ENCODE measurements at regions not wholly inside any gene's neighbourhood (a gene's known extent, or its start where the extent isn't known, plus 50 kb on each side); places are given as distances from the start of the nearest gene placed in this dataset.

DNA sequence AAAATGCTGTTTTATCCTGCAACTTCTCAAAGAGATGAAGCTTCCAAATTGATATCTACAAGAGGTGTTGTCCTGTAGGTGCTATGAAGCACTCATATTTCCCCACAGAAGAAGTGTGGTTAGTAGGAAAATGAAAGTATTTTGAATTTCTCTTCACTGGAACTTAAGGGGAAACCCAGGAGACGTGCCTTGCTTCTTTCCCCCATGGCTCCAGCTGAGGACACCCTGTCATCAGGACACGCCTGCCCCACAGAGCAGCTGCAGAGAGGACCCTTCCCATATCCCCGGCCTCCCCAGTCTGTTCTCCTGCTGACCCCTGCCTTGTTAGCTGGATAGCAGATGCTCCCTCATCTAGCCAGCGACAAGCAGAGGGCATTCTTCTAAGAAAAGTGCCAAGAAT, 371.3 kb downstream of the COG6 start:
- TF ChIP-seq, protein P1, sequence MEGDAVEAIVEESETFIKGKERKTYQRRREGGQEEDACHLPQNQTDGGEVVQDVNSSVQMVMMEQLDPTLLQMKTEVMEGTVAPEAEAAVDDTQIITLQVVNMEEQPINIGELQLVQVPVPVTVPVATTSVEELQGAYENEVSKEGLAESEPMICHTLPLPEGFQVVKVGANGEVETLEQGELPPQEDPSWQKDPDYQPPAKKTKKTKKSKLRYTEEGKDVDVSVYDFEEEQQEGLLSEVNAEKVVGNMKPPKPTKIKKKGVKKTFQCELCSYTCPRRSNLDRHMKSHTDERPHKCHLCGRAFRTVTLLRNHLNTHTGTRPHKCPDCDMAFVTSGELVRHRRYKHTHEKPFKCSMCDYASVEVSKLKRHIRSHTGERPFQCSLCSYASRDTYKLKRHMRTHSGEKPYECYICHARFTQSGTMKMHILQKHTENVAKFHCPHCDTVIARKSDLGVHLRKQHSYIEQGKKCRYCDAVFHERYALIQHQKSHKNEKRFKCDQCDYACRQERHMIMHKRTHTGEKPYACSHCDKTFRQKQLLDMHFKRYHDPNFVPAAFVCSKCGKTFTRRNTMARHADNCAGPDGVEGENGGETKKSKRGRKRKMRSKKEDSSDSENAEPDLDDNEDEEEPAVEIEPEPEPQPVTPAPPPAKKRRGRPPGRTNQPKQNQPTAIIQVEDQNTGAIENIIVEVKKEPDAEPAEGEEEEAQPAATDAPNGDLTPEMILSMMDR (IDR thresholded peaks at IDR 0.05): no peak
- TF ChIP-seq POLR2AphosphoS5 (IDR thresholded peaks at IDR 0.05): no peak
